Naive thymus-derived CD8-positive, alpha-beta T cell (primary cell): ENCODE measurements at regions not wholly inside any gene's neighbourhood (a gene's known extent, or its start where the extent isn't known, plus 50 kb on each side); places are given as distances from the start of the nearest gene placed in this dataset.
A peak's percentile ranks its signal among the peaks of the same experiment; 100 is the strongest.

ENCODE experiments used
- ATAC-seq, 2 donors: fragments of 150-1000 bp; cut with Tn5 transposase in 1 of 2; sonication (Bioruptor Pico), chemical (Tn5 transposase) in 1 of 2; 1 replicate in 1 of 2; 2 replicates in 1 of 2; pipeline ENCODE4 v1.10.0; 2021; ENCODE audit warnings: mild to moderate bottlenecking in 2 of 2, moderate library complexity in 2 of 2
- POLR2A ChIA-PET: fragments of 350-600 bp; sonication (Branson Sonifier 250); formaldehyde crosslinking; loops from one replicate; lab custom pipeline; 2021; ENCODE audit warnings: antibody characterized with exemption; lab: Charles Lee
- DNase-seq, 10 donors: peaks; one replicate each; pipeline versions ENCODE4 v3.0.0 to v3.0.0-alpha.2; 2020 to 2022
- H3K27ac Mint-ChIP-seq, 10 donors: one replicate each; pipeline ENCODE4 v1.8.0; 2020 to 2022; ENCODE audit warnings: mild to moderate bottlenecking in 10 of 10, mixed read lengths in 10 of 10, moderate library complexity in 4 of 10, inconsistent platforms in 1 of 10
- H3K27me3 Mint-ChIP-seq, 5 donors: one replicate each; pipeline ENCODE4 v1.8.0; 2021 to 2022; ENCODE audit warnings: mixed read lengths in 5 of 5
- H3K36me3 Mint-ChIP-seq, 3 donors: one replicate each; pipeline ENCODE4 v1.8.0; 2020 to 2022; ENCODE audit warnings: mixed read lengths in 3 of 3, mild to moderate bottlenecking in 2 of 3, inconsistent platforms in 1 of 3
- H3K4me1 Mint-ChIP-seq, 4 donors: one replicate each; pipeline ENCODE4 v1.8.0; 2021 to 2022; ENCODE audit warnings: mixed read lengths in 4 of 4
- H3K4me3 Mint-ChIP-seq, 10 donors: one replicate each; pipeline ENCODE4 v1.8.0; 2020 to 2022; ENCODE audit warnings: mild to moderate bottlenecking in 10 of 10, mixed read lengths in 10 of 10, moderate library complexity in 6 of 10, inconsistent platforms in 1 of 10
- H3K9me3 Mint-ChIP-seq, 9 donors: one replicate each; pipeline ENCODE4 v1.8.0; 2020 to 2022; ENCODE audit warnings: mixed read lengths in 9 of 9, mild to moderate bottlenecking in 3 of 9, inconsistent platforms in 1 of 9, moderate library complexity in 1 of 9

DNA sequence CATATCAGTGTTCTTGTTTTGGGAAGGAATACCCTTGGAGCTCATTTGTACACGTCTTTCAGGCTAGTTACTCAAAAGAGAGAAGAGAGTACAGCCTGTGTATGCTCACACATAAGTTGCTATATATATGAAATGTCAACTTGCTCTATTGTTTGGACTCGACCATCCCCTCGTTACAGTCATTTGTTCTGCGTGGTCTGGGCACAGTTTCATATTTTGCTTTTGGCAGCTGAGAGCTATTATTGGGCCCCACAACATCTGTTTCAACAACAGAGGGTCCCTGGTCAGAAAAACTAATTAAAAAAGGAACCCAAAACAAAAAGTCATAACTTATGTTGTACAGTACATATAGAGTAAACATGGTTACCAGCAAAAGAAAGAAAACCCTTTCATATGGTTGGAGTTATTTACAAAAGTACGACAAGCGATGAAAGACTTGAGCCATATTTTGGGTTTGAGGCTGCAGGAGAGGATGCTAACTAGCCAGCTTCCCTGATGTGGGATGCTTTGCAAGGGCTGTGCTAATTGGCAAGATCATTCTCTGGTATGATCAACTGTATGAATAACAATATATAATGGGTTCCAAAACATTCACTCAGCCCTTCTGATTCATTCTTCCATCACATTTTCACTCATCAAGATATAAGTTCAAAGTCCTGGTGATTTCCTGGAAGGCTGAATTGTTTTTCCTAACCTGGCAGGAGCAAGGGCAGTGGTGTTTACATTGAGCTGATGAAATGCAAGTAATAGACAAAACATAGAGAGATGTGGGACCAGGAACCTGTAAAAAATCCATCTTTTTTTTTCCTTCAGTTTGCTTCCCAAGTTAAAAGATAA, 137.9 kb downstream of the RPS12 start:
- Mint-ChIP-seq H3K4me1 (no peaks in the 10 kb centered on the region), H3K27ac (no peak overlapping the region), H3K9me3 (no peaks in the 10 kb centered on the region), H3K27me3 (peaks cover 5 to 37% (median 11%) of the 10 kb centered on the region in 5 donors), H3K4me3 (no peak overlapping the region), H3K36me3 (no peaks in the 10 kb centered on the region)
- DNase-seq (no peak), ATAC-seq (no peak)
- POLR2A ChIA-PET, result no interaction called here

GRCh38 chr6:132952986-132953385, 138.6 kb downstream of the RPS12 start:
- H3K4me1 Mint-ChIP-seq, result no peaks in the 10 kb centered on the region
- H3K27me3 Mint-ChIP-seq, result peaks cover 11 to 45% (median 17%) of the 10 kb centered on the region in 5 donors
- H3K4me3 Mint-ChIP-seq, result no peak overlapping the region
- ATAC-seq, result no peak
- DNase-seq, result no peak
- no peak overlapping the region for H3K27ac Mint-ChIP-seq
- H3K9me3 Mint-ChIP-seq, result no peaks in the 10 kb centered on the region
- POLR2A ChIA-PET, result no interaction called here
- no peaks in the 10 kb centered on the region for H3K36me3 Mint-ChIP-seq

DNA sequence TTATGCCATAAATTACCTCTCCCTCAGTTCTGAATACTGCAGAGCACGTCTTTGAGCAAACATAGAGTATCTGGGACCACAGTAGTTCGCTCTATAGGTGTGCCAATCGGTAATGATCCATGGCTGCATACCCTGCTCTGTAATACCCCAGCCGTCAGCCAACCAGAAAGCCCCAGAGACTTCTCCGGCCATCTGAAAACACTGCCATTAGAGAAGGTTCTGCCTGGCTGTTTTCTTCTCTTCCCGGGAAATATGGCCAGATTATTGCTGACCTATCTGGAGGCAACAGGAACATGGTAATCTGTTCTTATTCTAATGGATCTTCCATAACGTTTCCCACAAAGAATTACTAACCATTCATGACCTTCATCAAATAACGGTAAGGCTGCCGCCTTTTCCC, 139.9 kb downstream of the RPS12 start:
- no peaks in the 10 kb centered on the region for H3K4me1 Mint-ChIP-seq
- POLR2A ChIA-PET, result no interaction called here
- no peak for ATAC-seq
- H3K27ac Mint-ChIP-seq, result no peak overlapping the region
- no peaks in the 10 kb centered on the region for H3K9me3 Mint-ChIP-seq
- DNase-seq, result no peak
- H3K36me3 Mint-ChIP-seq, result no peaks in the 10 kb centered on the region
- H3K27me3 Mint-ChIP-seq, result peaks cover 13 to 53% (median 16%) of the 10 kb centered on the region in 5 donors
- H3K4me3 Mint-ChIP-seq, result no peak overlapping the region

DNA sequence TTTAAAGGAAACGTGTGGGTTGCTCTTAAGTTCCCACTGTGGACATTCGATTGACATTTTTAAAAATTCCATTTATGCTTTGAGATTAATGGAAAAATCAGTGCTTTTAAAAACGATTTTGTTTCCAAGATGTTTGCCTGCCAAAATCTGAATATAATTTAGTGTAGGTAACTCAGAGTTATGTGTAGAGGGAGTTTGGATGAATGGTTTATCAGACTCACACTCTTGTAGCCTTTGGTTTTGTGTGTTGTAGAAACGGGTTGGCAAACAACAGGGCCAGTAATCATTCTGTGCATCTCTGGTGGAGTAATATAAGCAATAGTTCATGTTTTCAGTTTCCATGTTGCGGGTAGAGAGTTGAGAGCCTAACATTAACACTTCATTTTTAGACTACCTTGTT, 140.6 kb downstream of the RPS12 start:
- no peak for DNase-seq
- Mint-ChIP-seq H3K27ac (no peak overlapping the region), H3K4me3 (no peak overlapping the region), H3K36me3 (no peaks in the 10 kb centered on the region), H3K4me1 (no peaks in the 10 kb centered on the region), H3K27me3 (peaks cover 13 to 53% (median 14%) of the 10 kb centered on the region in 5 donors), H3K9me3 (no peaks in the 10 kb centered on the region)
- POLR2A ChIA-PET, result no interaction called here
- no peak for ATAC-seq

- Mint-ChIP-seq H3K27ac (no peak overlapping the region), H3K36me3 (no peaks in the 10 kb centered on the region), H3K4me3 (no peak overlapping the region), H3K27me3 (peaks cover 14 to 56% (median 27%) of the 10 kb centered on the region in 5 donors), H3K4me1 (no peaks in the 10 kb centered on the region), H3K9me3 (no peaks in the 10 kb centered on the region)
- POLR2A ChIA-PET, result no interaction called here
- ATAC-seq, result no peak
- no peak for DNase-seq
Measured at GRCh38 chr6:132959639-132960326, 145.4 kb downstream of the RPS12 start.

GRCh38 chr6:132960720-132961119, 146.4 kb downstream of the RPS12 start:
- Mint-ChIP-seq H3K27ac (no peak overlapping the region), H3K36me3 (no peaks in the 10 kb centered on the region), H3K9me3 (no peaks in the 10 kb centered on the region), H3K4me1 (no peaks in the 10 kb centered on the region), H3K27me3 (peaks cover 13 to 52% (median 27%) of the 10 kb centered on the region in 5 donors), H3K4me3 (no peak overlapping the region)
- POLR2A ChIA-PET, result no interaction called here
- DNase-seq (no peak), ATAC-seq (no peak)

GRCh38 chr6:132961122-132961521, 146.8 kb downstream of the RPS12 start:
- no peak for ATAC-seq

GRCh38 chr6:132961610-132962009, 147.2 kb downstream of the RPS12 start:
- POLR2A ChIA-PET, result no interaction called here
- no peak overlapping the region for H3K4me3 Mint-ChIP-seq
- H3K9me3 Mint-ChIP-seq, result no peaks in the 10 kb centered on the region
- DNase-seq, result no peak
- H3K36me3 Mint-ChIP-seq, result no peaks in the 10 kb centered on the region
- H3K27ac Mint-ChIP-seq, result no peak overlapping the region
- no peak for ATAC-seq
- H3K27me3 Mint-ChIP-seq, result peaks cover 13 to 48% (median 27%) of the 10 kb centered on the region in 5 donors
- H3K4me1 Mint-ChIP-seq, result no peaks in the 10 kb centered on the region

More at GRCh38 chr6:132961122-132961521, 146.8 kb downstream of the RPS12 start:
- Mint-ChIP-seq H3K27me3 (peaks cover 13 to 52% (median 27%) of the 10 kb centered on the region in 5 donors), H3K4me1 (no peaks in the 10 kb centered on the region), H3K36me3 (no peaks in the 10 kb centered on the region), H3K4me3 (no peak overlapping the region), H3K27ac (no peak overlapping the region), H3K9me3 (no peaks in the 10 kb centered on the region)
- POLR2A ChIA-PET, result no interaction called here
- no peak for DNase-seq

DNA sequence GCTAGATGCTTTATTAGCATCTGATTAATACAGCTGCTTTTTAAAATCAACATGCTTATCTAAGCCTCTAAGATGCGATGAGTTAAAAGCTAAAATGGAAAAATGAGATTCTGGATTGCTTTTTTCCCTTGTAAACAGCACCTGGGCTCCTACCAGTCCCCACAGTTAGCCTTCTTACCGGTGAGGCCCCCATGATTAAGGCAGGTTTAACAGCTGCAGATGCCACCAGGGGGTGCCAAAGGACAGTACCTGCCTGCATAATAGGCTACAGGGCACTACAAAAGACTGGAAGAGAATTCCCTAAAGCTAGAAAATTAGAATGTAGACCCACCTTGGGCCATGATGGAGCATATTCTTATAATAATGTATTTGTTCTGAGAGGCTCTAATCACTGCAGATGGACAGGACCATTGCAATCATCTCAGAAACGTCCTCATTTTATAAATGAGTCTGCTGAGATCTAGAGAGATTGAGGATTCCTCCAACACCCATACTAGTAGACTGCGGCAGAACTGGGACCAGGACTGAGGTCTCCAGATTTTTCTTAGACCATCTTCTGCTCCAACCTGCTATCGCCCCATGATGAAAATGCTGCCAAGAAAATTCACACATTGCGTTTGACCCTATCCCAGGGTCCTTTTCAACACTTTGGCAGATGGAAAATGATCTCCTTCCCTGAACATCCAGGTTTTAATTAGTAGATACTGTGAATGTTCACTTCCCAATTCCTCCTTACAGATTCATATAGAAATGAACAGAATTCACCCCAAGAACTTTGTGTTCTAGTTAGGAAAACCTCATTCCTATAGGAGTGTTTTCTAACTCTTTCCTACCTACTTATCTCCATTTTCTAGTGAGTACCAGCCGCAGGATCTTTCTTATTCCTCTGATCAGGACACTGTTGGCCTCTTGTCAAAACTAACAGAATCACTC, 148.8 kb downstream of the RPS12 start:
- no peaks in the 10 kb centered on the region for H3K36me3 Mint-ChIP-seq
- H3K4me1 Mint-ChIP-seq, result no peaks in the 10 kb centered on the region

DNA sequence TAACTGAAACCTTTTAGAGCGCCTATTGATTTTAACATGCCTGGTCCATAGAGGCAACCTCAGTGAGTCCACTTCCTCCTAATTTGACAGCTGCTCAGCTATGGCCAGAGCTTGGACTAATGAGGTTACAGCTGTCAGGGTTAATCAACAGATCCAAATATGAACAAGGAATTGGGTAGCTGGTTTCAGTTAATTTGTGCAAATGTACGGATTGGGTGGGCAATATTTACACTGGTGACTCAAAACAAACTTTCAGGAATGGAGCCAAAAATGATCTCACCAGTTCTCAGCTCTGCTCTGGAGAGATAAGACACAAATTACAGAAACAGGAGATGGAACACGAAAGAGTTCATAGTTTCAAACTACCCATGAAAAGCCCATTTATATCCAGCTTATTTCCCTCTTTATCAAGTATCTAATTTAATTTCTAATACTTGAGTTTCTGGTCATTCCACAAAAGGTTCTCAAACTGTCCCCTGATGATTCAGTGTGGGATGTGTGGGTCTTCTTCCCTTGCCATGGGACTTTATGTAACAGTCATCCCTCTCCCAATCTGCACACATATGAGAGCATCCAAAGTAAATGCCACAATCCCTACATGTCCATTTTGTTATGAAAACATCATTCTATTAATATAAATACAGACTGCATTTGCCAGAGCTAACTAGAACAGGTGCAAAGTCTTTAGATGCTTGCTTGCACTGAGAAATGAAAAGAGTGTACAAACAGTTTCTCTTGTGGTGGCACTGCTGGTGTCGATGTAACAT, 149.9 kb downstream of the RPS12 start:
- Mint-ChIP-seq H3K4me1 (no peaks in the 10 kb centered on the region), H3K27ac (no peak overlapping the region), H3K4me3 (no peak overlapping the region), H3K36me3 (no peaks in the 10 kb centered on the region), H3K9me3 (no peaks in the 10 kb centered on the region), H3K27me3 (peaks cover 4 to 25% (median 18%) of the 10 kb centered on the region in 5 donors)
- POLR2A ChIA-PET, result no interaction called here
- DNase-seq, result no peak
- ATAC-seq, result no peak

More for the DNA sequence above, 148.8 kb downstream of the RPS12 start:
- H3K27me3 Mint-ChIP-seq, result peaks cover 7 to 35% (median 20%) of the 10 kb centered on the region in 5 donors
- POLR2A ChIA-PET, result no interaction called here
- no peak overlapping the region for H3K27ac Mint-ChIP-seq
- no peak overlapping the region for H3K4me3 Mint-ChIP-seq
- no peaks in the 10 kb centered on the region for H3K9me3 Mint-ChIP-seq
- peak in 9 of 10 donors; percentile 24 to 63 (median 33) for DNase-seq
- ATAC-seq, result peak; percentile 63 to 71

- no peak for DNase-seq
- Mint-ChIP-seq H3K36me3 (no peaks in the 10 kb centered on the region), H3K27ac (no peak overlapping the region), H3K27me3 (peaks cover 4 to 25% (median 19%) of the 10 kb centered on the region in 5 donors), H3K9me3 (no peaks in the 10 kb centered on the region), H3K4me3 (no peak overlapping the region), H3K4me1 (no peaks in the 10 kb centered on the region)
- ATAC-seq, result no peak
- POLR2A ChIA-PET, result no interaction called here
Measured at GRCh38 chr6:132964868-132965382, 150.6 kb downstream of the RPS12 start.

DNA sequence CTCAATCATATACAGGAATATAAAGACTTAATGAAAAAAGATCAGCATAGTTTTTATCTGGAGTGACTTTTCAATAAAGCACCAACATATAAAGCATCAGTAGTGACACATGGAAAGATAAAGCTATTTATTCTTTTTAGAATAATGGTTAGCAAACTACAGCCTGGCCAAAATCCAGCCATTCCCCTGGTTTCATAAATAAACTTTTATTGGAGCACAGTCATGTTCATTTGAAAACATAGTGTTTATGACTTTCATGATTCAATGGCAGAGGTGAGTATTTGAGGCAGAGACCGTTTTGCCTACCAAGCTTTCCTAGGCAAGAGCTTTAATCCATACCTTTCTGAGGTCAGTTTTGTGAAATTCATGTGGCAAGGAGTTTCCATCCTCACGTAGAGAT, 153.5 kb downstream of the RPS12 start:
- Mint-ChIP-seq H3K4me3 (no peak overlapping the region), H3K4me1 (no peaks in the 10 kb centered on the region), H3K27me3 (peaks cover 3 to 22% (median 9%) of the 10 kb centered on the region in 5 donors), H3K27ac (no peak overlapping the region), H3K36me3 (no peaks in the 10 kb centered on the region), H3K9me3 (no peaks in the 10 kb centered on the region)
- ATAC-seq, result no peak
- POLR2A ChIA-PET, result no interaction called here
- DNase-seq, result no peak
